ENCODE measurements at regions not wholly inside any gene's neighbourhood (a gene's known extent, or its start where the extent isn't known, plus 50 kb on each side); places are given as distances from the start of the nearest gene placed in this dataset.

GRCh38 chr13:32902029-32902780 is 114.0 kb upstream of the KL start:
- TF ChIP-seq, protein P1, sequence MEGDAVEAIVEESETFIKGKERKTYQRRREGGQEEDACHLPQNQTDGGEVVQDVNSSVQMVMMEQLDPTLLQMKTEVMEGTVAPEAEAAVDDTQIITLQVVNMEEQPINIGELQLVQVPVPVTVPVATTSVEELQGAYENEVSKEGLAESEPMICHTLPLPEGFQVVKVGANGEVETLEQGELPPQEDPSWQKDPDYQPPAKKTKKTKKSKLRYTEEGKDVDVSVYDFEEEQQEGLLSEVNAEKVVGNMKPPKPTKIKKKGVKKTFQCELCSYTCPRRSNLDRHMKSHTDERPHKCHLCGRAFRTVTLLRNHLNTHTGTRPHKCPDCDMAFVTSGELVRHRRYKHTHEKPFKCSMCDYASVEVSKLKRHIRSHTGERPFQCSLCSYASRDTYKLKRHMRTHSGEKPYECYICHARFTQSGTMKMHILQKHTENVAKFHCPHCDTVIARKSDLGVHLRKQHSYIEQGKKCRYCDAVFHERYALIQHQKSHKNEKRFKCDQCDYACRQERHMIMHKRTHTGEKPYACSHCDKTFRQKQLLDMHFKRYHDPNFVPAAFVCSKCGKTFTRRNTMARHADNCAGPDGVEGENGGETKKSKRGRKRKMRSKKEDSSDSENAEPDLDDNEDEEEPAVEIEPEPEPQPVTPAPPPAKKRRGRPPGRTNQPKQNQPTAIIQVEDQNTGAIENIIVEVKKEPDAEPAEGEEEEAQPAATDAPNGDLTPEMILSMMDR (IDR thresholded peaks at IDR 0.05): no peak
- no peak for ATAC-seq
- no peaks in the 10 kb centered on the region for H3K27me3 ChIP-seq
- intact Hi-C loops (cut with DNase I): no loop called here
- no peaks in the 10 kb centered on the region for H3K9me3 ChIP-seq
- no peak for DNase-seq
- H3K36me3 ChIP-seq: no peaks in the 10 kb centered on the region
- peaks cover 0 to 5% of the 10 kb centered on the region in 2 donors for H3K4me1 ChIP-seq
- H3K4me3 ChIP-seq: no peak overlapping the region
- H3K27ac ChIP-seq: peak overlapping the region in 1 of 2 donors; percentile 48

DNA sequence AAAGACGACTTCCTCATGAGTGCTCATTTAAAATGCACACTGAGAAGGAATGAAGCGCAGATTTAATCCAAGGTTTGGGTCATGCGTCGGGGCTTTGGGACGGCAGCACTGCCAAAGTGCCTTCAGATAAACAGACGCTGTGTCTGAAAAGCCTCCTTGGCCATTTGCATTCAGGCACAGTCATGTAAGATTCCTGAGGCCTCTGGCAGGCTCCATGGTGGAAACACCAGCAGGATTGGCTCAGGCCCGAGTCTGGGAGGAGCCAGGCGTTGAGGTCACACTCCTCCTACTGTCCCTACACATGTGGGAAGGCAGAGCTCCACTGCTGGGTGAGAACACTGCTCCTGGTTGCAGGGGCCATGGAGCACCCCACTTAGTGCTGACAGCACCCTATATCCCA is 113.3 kb upstream of the KL start:
- ATAC-seq: peak; percentile 60
- DNase-seq: peak in 2 of 4 donors; percentile 45 to 62
- peaks cover 0 to 5% of the 10 kb centered on the region in 2 donors for H3K4me1 ChIP-seq
- TF ChIP-seq, protein P1 (IDR thresholded peaks at IDR 0.05): no peak
- no peak overlapping the region for H3K4me3 ChIP-seq
- H3K9me3 ChIP-seq: no peaks in the 10 kb centered on the region
- H3K27ac ChIP-seq: peak overlapping the region in 1 of 2 donors; percentile 48
- no peaks in the 10 kb centered on the region for H3K27me3 ChIP-seq
- intact Hi-C loops (cut with DNase I): no loop called here
- H3K36me3 ChIP-seq: no peaks in the 10 kb centered on the region

GRCh38 chr13:32903720-32904119 is 112.5 kb upstream of the KL start:
- no peaks in the 10 kb centered on the region for H3K27me3 ChIP-seq
- DNase-seq (no peak), ATAC-seq (peak; percentile 13)
- H3K36me3 ChIP-seq: no peaks in the 10 kb centered on the region
- peaks cover 0 to 5% of the 10 kb centered on the region in 2 donors for H3K4me1 ChIP-seq
- no peaks in the 10 kb centered on the region for H3K9me3 ChIP-seq
- H3K4me3 ChIP-seq: no peak overlapping the region
- intact Hi-C loops (cut with DNase I): no loop called here
- TF ChIP-seq, protein P1 (IDR thresholded peaks at IDR 0.05): no peak
- H3K27ac ChIP-seq: no peak overlapping the region

DNA sequence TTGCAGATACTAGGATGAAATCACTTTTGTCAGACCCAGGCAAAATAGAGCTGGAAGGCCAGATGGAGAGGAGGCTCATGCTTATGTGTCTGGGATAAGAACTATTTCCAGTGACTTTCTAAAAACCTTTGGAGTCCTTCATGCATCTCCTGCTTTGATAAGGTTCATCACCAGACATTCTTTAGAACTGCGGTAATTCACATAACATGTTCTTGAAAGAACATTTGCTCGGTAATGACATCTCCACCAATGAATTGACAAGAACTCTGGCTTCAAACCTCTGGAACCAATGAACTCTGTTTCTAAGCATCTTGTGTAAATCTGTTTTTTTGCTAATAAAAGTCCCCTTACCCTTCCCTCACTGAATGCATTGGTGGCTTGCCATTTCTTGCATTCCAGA is 112.0 kb upstream of the KL start:
- ATAC-seq: no peak
- no peak for DNase-seq
- Histone ChIP-seq H3K36me3 (no peaks in the 10 kb centered on the region), H3K9me3 (no peaks in the 10 kb centered on the region), H3K4me1 (peaks cover 0 to 5% of the 10 kb centered on the region in 2 donors), H3K27me3 (no peaks in the 10 kb centered on the region), H3K27ac (no peak overlapping the region), H3K4me3 (no peak overlapping the region)
- TF ChIP-seq, protein P1 (IDR thresholded peaks at IDR 0.05): no peak
- intact Hi-C loops (cut with DNase I): no loop called here

DNA sequence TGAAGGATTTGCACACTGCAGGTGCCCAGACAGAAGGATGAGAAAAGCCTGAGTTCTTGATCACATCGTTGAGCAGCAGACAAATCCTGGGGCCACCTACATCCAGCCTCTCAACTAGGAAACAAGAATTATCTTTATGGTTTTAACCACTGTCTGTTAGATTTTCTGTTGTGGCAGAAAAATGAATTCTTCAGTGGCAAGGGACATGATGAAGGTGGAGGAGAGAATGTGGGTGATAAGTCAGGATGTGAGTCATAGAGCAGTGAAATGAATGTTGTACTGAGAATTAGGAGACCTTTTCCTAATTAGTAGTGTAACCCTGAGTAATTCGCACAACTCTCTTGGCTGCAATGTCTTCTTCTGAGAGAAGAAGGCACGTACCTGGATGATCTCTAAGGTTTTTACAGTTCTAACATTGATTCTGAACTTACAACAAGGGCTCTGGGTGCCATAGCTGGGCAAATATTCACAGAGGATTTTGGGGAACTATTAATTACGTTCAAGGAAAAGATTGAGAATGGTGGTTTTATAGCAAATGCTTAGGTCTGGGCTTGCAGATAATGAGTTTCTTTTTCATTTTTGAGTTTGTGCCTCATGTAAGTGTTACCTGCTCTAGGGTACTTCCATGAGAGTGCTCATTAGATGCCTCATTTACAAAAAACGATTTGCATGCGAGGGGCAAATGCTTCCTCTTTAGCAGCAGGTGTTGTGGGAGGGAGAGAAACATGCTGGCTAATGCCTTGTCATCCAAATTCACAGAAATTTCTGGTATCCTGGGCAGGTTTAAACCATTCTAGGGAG is 111.0 kb upstream of the KL start:
- H3K9me3 ChIP-seq: no peaks in the 10 kb centered on the region
- no peaks in the 10 kb centered on the region for H3K27me3 ChIP-seq
- intact Hi-C loops (cut with DNase I): no loop called here
- TF ChIP-seq, protein P1 (IDR thresholded peaks at IDR 0.05): no peak
- DNase-seq (no peak), ATAC-seq (no peak)
- H3K4me3 ChIP-seq: no peak overlapping the region
- peaks cover 0 to 5% of the 10 kb centered on the region in 2 donors for H3K4me1 ChIP-seq
- H3K36me3 ChIP-seq: no peaks in the 10 kb centered on the region
- no peak overlapping the region for H3K27ac ChIP-seq

All from left lung (tissue), 4 donors.